GM10266 (cell line): ENCODE measurements at regions not wholly inside any gene's neighbourhood (a gene's known extent, or its start where the extent isn't known, plus 50 kb on each side); places are given as distances from the start of the nearest gene placed in this dataset.

Experiments used
- DNase-seq: peaks from one replicate; pipeline ENCODE4 v3.0.0; 2012; ENCODE audit errors: extremely low spot score
- TF ChIP-seq, protein P1 (sequence below): IDR thresholded peaks from 2 replicates; pipeline ENCODE4 v1.5.1; 2012; ENCODE audit warnings: mild to moderate bottlenecking, low read depth; ENCODE audit not compliant: control insufficient read depth, insufficient read depth; ENCODE audit errors: missing control alignments

DNA sequence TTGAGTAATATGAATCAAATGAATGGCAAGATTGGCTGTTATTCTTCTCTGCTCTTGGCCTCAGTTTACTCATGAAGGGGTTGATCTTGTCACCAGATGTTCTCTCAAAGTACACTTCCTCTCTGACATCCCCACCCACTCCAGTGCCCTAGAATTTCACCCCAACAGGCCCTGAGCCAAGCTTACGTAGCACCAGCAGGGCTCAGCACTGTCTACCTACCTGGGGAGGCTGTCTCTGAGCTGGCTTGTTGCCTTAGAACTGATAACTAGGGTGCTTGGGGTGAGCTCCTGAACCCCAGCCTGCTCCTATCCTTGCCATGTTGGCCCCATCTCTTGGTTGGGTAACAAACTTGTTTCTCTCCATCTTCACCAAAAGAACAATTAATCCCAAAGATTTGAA, 159.1 kb upstream of the USP24 start:
- no peak for DNase-seq
- TF ChIP-seq, protein P1, sequence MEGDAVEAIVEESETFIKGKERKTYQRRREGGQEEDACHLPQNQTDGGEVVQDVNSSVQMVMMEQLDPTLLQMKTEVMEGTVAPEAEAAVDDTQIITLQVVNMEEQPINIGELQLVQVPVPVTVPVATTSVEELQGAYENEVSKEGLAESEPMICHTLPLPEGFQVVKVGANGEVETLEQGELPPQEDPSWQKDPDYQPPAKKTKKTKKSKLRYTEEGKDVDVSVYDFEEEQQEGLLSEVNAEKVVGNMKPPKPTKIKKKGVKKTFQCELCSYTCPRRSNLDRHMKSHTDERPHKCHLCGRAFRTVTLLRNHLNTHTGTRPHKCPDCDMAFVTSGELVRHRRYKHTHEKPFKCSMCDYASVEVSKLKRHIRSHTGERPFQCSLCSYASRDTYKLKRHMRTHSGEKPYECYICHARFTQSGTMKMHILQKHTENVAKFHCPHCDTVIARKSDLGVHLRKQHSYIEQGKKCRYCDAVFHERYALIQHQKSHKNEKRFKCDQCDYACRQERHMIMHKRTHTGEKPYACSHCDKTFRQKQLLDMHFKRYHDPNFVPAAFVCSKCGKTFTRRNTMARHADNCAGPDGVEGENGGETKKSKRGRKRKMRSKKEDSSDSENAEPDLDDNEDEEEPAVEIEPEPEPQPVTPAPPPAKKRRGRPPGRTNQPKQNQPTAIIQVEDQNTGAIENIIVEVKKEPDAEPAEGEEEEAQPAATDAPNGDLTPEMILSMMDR, result no peak

DNA sequence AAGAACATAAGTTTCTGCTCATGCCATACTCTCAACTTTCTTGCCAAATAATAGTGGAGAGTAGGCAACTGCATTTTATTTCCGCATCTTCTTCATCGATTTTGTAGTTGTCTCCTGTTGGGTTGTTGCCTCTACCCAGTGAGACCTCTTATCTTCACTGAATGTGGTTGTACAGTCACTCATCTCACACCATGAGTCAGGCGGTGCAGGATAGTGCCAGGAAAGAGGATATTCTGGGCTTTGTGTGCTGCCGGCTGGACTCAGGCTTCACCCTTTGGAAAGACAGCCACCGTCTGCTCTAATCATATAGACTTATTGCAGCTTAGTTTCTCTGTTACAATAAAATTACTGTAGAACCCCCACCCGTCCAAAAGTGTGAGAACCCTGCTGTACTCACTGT, 154.3 kb upstream of the USP24 start:
- TF ChIP-seq, protein P1, result no peak
- no peak for DNase-seq

DNA sequence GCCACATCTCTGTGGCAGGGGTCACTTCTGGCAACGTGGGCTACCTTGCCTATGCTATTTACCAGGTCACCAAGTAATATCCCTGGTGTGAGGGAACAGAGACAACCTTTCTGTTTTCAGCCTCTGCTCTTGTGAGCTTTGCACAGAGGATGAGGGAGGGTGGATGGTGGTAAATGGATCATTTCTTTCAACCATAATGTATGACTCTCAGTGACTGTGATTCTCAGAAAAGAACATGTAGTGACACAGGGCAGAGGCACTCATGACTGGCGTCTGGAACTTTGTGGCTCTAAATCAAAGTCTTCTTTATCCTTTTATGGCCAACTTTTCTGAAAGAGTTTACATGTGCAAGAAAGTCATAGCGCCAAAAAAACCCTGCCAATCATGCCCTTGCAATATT, 153.5 kb upstream of the USP24 start:
- TF ChIP-seq, protein P1, result no peak
- DNase-seq, result no peak

DNA sequence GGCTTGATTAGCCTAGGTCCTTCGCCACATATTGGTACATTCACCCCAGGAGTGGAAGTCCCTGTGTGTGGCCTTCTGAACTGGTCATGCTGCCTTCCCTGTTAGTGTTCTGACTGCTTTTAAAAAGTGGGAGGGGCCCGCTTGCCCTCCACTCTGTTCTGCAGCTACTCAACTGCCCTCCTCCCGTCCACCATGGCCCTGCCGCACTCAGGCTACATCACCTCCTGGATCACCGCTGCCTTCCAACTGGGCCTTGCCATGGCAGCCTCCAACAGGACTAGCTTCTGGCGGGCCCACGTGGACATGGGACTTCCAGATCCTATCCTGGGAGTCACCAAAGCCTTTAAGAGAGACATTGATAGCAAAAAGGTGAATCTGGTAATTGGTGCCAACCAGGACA, 152.1 kb upstream of the USP24 start:
- DNase-seq, result no peak
- TF ChIP-seq, protein P1, result no peak

DNA sequence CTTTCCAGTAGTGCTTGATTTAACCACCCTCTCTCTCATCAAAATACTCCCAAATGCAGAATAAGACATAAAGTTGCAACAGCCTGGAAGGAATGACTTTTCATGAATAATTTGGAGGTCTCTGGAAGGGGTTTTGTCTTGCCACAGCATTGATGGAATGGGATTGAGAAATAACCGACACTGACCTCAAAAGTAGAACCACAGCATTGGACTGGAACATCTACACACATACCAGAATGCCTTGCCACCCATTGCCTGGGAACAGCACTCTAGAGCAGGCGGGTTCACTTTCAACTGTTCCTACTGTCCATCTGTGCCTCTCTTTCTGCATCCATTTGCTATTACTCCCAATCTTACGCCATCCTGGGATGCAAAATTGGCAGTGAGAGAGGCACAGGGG, 149.1 kb upstream of the USP24 start:
- DNase-seq, result no peak
- TF ChIP-seq, protein P1, result no peak

DNA sequence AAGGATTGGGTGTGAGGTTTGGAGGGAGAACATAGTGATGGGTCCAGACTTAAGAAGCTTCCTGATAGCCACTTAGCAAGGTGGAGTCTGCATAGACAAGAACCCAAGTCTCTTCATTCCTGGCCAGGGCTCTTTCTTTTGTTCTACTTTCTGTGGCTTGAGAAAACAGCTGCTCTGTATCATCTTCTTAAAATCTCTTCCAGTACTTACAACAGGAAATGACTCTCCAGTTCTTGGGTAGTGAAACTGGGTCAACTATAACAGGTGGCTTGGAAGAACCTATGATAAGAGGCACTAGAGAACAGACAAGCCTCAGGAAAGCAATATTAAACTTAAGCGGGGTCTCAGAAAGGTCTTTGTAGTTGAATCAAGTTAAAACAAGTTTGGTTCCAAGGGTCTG, 148.1 kb upstream of the USP24 start:
- TF ChIP-seq, protein P1, result no peak
- no peak for DNase-seq

DNA sequence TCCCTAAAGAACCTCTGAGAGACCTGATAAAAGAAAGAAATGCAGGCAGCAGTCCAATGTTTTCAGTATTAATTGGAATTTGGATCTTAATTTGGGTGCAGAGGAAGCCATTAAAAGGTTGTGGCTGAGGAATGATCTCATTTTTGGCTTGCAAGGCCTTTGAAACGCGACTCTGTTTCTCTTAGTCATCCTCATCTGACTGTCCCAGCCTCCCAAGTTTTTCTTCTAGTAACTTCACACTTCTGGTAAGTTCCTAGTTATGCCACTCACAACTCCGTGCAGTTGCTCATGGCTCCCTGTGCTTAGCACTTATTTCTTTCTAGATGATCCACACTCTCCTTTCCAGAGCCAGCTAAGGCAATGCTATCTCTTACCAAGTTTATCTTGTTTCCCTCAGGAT, 147.4 kb upstream of the USP24 start:
- TF ChIP-seq, protein P1, result no peak
- no peak for DNase-seq
